Endodermal cell (in vitro differentiated cells): ENCODE measurements at regions not wholly inside any gene's neighbourhood (a gene's known extent, or its start where the extent isn't known, plus 50 kb on each side); places are given as distances from the start of the nearest gene placed in this dataset.

Experiments
- DNase-seq: peaks from one replicate; pipeline ENCODE4 v3.0.0-alpha.2; 2017
- H3K27ac ChIP-seq: 2 replicates; pipeline ENCODE4 v1.5.1; 2013; ENCODE audit warnings: mild to moderate bottlenecking, low read depth, low read length, moderate library complexity
- H3K27me3 ChIP-seq: 2 replicates; pipeline ENCODE4 v1.6.1; 2013; ENCODE audit warnings: mild to moderate bottlenecking, low read length, moderate library complexity; ENCODE audit not compliant: insufficient read depth, control insufficient read depth, poor library complexity, severe bottlenecking
- H3K36me3 ChIP-seq: 2 replicates; pipeline ENCODE4 v1.7.0; 2013; ENCODE audit warnings: mild to moderate bottlenecking, low read length, moderate library complexity; ENCODE audit not compliant: control insufficient read depth, insufficient read depth
- H3K4me1 ChIP-seq: one replicate; pipeline ENCODE4 v1.7.0; 2013; ENCODE audit warnings: low read length; ENCODE audit not compliant: control insufficient read depth, insufficient read depth
- H3K4me3 ChIP-seq: 2 replicates; pipeline ENCODE4 v1.5.1; 2013; ENCODE audit warnings: mild to moderate bottlenecking, low read length, moderate library complexity
- H3K9ac ChIP-seq: 2 replicates; pipeline ENCODE4 v1.6.1; 2013; ENCODE audit warnings: mild to moderate bottlenecking, low read length, moderate library complexity; ENCODE audit not compliant: poor library complexity, severe bottlenecking; ENCODE audit errors: extremely low read depth
- H3K9me3 ChIP-seq: 2 replicates; pipeline ENCODE4 v1.6.1; 2013; ENCODE audit warnings: mild to moderate bottlenecking, low read length, moderate library complexity; ENCODE audit not compliant: control insufficient read depth
- H3K27ac Mint-ChIP-seq: 2 replicates; pipeline ENCODE4 v1.8.0; 2020; ENCODE audit warnings: mixed read lengths
- H3K27me3 Mint-ChIP-seq: 2 replicates; pipeline ENCODE4 v1.8.0; 2021; ENCODE audit warnings: mild to moderate bottlenecking, mixed read lengths; ENCODE audit not compliant: insufficient read depth
- H3K36me3 Mint-ChIP-seq: 2 replicates; pipeline ENCODE4 v1.8.0; 2020; ENCODE audit warnings: low read depth, mixed read lengths
- H3K4me1 Mint-ChIP-seq: 2 replicates; pipeline ENCODE4 v1.8.0; 2020; ENCODE audit warnings: mixed read lengths
- H3K4me3 Mint-ChIP-seq: 2 replicates; pipeline ENCODE4 v1.8.0; 2020; ENCODE audit warnings: mild to moderate bottlenecking, moderate library complexity, mixed read lengths
- H3K9me3 Mint-ChIP-seq: 2 replicates; pipeline ENCODE4 v1.8.0; 2020; ENCODE audit warnings: mild to moderate bottlenecking, mixed read lengths
- CTCF ChIP-seq: fragments of 200-600 bp; sonication (generic); conservative IDR thresholded peaks from 2 replicates; pipeline ENCODE4 v1.5.0; 2021; ENCODE audit warnings: antibody characterized with exemption, mild to moderate bottlenecking
- WGBS, 2 experiments: methylation state at CpG; one replicate each; pipeline versions ENCODE4 v1.1.5 to v1.1.7; 2013; ENCODE audit warnings: missing lambda C conversion rate in 2 of 2, mixed read lengths in 1 of 2; ENCODE audit not compliant: insufficient coverage in 1 of 2, insufficient read length in 1 of 2; 5-methylcytosine and 5-hydroxymethylcytosine counted together

DNA sequence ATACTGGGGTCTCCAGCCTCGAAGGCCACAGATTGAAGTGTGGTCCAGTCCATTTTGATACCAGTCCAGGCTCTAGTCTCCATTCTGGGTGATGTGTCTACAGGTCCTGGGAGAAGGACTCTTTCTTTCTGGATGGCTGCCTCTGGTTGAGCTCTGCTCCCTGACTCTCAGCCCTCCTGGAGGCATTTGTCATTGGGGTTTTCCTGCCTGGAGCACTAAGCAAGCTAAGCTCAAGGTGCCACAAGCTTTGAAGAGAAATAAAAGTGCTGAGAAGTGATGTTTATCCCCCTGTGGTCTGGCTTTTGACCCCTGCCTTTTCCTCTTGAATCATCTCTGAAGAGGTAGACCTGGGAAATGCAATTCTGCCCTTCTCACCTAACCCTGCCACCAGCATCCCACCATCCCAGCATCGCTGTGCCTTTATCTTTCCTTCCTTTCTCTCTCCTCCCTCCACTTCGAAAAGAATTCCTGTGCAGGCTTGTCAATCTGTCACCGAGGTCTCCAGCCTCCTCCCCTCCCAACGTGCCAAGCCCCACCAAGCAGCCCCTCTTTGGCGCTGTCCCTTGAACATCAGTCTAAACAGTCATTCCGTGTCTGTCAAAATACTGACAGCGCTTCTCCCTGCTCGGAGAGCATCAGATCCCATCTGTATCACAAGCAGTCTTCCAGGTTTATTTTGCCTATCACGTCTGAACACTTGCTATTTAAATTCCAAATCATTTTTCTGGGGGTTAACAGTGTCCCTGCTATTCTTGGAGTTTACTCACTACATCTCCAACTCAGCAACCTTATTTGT lies 334.6 kb upstream of the SLC14A2 start:
- H3K36me3 Mint-ChIP-seq: no peaks in the 10 kb centered on the region
- no peaks in the 10 kb centered on the region for H3K36me3 ChIP-seq
- no peak for TF ChIP-seq CTCF
- WGBS, 2 experiments: 86 to 90% methylated on average over 9 to 10 of the region's 10 CpGs
- H3K4me1 ChIP-seq: no peaks in the 10 kb centered on the region
- H3K4me3 ChIP-seq: no peak overlapping the region
- no peak overlapping the region for H3K27ac ChIP-seq
- peaks cover 5% of the 10 kb centered on the region for H3K27me3 ChIP-seq
- no peaks in the 10 kb centered on the region for H3K4me1 Mint-ChIP-seq
- no peak overlapping the region for H3K4me3 Mint-ChIP-seq
- DNase-seq: no peak
- H3K27me3 Mint-ChIP-seq: no peaks in the 10 kb centered on the region
- H3K27ac Mint-ChIP-seq: no peak overlapping the region
- H3K9me3 ChIP-seq: peaks cover 3% of the 10 kb centered on the region
- no peak overlapping the region for H3K9ac ChIP-seq
- H3K9me3 Mint-ChIP-seq: no peaks in the 10 kb centered on the region

DNA sequence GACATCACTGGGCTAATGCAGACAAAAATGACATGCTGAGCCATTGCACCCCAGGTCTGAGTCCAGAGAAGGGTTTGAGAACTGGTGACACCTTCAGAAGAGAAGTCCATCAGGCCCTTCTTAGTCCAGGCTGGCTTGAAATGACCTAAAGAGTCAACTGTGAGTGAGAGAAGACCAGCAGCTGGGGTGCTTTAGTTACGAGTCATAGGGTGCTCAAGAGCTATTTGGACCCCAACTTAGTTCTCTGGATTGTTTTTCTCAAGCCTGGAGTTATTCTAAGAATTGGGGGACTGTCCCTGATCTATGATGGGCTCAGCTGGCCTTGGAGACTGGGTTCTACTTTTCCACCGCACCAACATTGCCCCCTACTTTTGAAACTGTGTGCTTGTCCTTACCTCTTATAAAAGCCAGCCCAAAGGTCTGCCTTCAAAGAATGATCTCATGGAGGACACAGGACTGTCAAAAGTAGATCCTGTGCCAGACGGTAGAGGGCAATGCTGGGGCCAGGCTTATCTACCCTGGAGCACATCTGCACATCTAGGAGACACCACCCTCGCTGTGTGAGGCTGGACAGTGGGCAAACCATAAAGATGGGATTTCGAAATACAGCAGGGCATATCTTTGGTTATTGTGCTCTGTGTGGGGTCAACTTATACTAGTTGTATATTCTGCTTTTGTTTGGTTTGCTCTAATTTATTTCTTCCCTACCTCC lies 333.0 kb upstream of the SLC14A2 start:
- Histone ChIP-seq H3K36me3 (no peaks in the 10 kb centered on the region), H3K4me3 (no peak overlapping the region), H3K27ac (no peak overlapping the region), H3K9me3 (no peaks in the 10 kb centered on the region), H3K9ac (no peak overlapping the region), H3K27me3 (peaks cover 5% of the 10 kb centered on the region), H3K4me1 (no peaks in the 10 kb centered on the region)
- 86 to 96% methylated on average over 3 to 5 of the region's 5 CpGs for WGBS, 2 experiments
- H3K9me3 Mint-ChIP-seq: no peaks in the 10 kb centered on the region
- no peak for DNase-seq
- peak; percentile 19 for TF ChIP-seq CTCF
- no peaks in the 10 kb centered on the region for H3K4me1 Mint-ChIP-seq
- no peaks in the 10 kb centered on the region for H3K27me3 Mint-ChIP-seq
- no peak overlapping the region for H3K27ac Mint-ChIP-seq
- no peaks in the 10 kb centered on the region for H3K36me3 Mint-ChIP-seq
- no peak overlapping the region for H3K4me3 Mint-ChIP-seq

DNA sequence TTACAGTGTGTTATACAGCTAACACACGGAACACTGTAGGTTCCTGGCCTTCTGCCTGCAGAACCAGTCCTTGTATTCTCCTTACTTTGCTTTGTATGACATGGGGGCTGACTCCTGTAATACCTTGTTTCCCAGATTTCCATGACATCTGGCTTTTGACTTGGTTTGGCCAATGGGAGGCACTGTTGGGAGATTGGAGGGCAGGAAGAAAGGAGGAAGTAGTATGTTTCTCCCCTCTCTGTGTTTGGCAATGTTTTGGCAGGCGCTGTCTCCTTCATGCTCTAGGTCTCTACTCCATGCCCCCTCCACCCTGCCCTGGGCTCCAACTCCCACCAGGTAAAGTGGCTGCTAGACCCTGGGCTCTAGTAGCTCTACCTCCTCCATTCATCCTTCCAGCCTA lies 331.1 kb upstream of the SLC14A2 start:
- 88 to 90% methylated on average over 1 to 2 of the region's 2 CpGs for WGBS, 2 experiments
- H3K9me3 ChIP-seq: no peaks in the 10 kb centered on the region
- Mint-ChIP-seq H3K9me3 (no peaks in the 10 kb centered on the region), H3K27ac (no peak overlapping the region), H3K4me1 (no peaks in the 10 kb centered on the region), H3K36me3 (no peaks in the 10 kb centered on the region), H3K4me3 (no peak overlapping the region), H3K27me3 (no peaks in the 10 kb centered on the region)
- no peaks in the 10 kb centered on the region for H3K4me1 ChIP-seq
- H3K27ac ChIP-seq: no peak overlapping the region
- no peak overlapping the region for H3K4me3 ChIP-seq
- no peaks in the 10 kb centered on the region for H3K36me3 ChIP-seq
- DNase-seq: peak; percentile 60
- H3K9ac ChIP-seq: no peak overlapping the region
- H3K27me3 ChIP-seq: peaks cover 5% of the 10 kb centered on the region
- TF ChIP-seq CTCF: peak; percentile 33
